PFSK-1 (cell line): ENCODE measurements at regions not wholly inside any gene's neighbourhood (a gene's known extent, or its start where the extent isn't known, plus 50 kb on each side); places are given as distances from the start of the nearest gene placed in this dataset.

Experiments used
- FOXP2 ChIP-seq: optimal IDR thresholded peaks from 2 replicates; pipeline ENCODE3; 2011; ENCODE audit warnings: borderline replicate concordance, control low read depth, inconsistent platforms; ENCODE audit not compliant: insufficient read depth; ENCODE audit errors: extremely low read length, extremely low read depth
- POLR2AphosphoS5 ChIP-seq: IDR thresholded peaks from 2 replicates; pipeline ENCODE4 v1.6.1; 2012; ENCODE audit warnings: low read depth, mild to moderate bottlenecking, control low read depth, low read length, moderate library complexity
- SIN3A ChIP-seq: IDR thresholded peaks from 2 replicates; pipeline ENCODE4 v1.6.1; 2012; ENCODE audit warnings: mild to moderate bottlenecking, low read length, moderate library complexity, borderline replicate concordance; ENCODE audit not compliant: insufficient read depth
- TAF1 ChIP-seq: IDR thresholded peaks from 2 replicates; pipeline ENCODE4 v1.6.1; 2012; ENCODE audit warnings: low read length, control low read depth, borderline replicate concordance; ENCODE audit not compliant: insufficient read depth
- TF ChIP-seq, protein P1 (sequence below), 2 experiments: IDR thresholded peaks; 2 replicates each; pipeline versions ENCODE4 v1.6.1 to v1.8.0; 2011 to 2012; ENCODE audit warnings: low read depth in 2 of 2, low read length in 2 of 2, control low read depth in 1 of 2, inconsistent platforms in 1 of 2, mild to moderate bottlenecking in 1 of 2, moderate library complexity in 1 of 2; ENCODE audit not compliant: insufficient read depth in 1 of 2

DNA sequence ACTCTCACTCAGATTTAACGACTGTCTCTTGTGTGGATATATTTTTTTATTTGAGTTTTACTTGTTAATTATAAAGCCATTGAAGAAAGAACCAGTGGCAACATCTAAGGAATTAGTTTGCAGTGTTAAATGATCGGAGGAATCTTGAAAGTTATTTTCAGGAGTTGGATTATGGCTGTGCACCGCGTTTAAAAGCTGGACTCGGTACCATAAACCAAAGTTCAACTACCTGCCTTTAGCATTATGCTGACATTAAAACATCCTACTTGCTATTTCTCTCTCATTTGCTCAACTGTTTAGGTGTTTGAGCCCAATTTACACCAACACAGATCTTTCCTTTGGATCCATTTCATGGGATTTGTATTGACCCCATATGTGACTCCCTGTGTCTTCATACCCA lies 289.4 kb upstream of the SASH1 start:
- TF ChIP-seq, protein P1, sequence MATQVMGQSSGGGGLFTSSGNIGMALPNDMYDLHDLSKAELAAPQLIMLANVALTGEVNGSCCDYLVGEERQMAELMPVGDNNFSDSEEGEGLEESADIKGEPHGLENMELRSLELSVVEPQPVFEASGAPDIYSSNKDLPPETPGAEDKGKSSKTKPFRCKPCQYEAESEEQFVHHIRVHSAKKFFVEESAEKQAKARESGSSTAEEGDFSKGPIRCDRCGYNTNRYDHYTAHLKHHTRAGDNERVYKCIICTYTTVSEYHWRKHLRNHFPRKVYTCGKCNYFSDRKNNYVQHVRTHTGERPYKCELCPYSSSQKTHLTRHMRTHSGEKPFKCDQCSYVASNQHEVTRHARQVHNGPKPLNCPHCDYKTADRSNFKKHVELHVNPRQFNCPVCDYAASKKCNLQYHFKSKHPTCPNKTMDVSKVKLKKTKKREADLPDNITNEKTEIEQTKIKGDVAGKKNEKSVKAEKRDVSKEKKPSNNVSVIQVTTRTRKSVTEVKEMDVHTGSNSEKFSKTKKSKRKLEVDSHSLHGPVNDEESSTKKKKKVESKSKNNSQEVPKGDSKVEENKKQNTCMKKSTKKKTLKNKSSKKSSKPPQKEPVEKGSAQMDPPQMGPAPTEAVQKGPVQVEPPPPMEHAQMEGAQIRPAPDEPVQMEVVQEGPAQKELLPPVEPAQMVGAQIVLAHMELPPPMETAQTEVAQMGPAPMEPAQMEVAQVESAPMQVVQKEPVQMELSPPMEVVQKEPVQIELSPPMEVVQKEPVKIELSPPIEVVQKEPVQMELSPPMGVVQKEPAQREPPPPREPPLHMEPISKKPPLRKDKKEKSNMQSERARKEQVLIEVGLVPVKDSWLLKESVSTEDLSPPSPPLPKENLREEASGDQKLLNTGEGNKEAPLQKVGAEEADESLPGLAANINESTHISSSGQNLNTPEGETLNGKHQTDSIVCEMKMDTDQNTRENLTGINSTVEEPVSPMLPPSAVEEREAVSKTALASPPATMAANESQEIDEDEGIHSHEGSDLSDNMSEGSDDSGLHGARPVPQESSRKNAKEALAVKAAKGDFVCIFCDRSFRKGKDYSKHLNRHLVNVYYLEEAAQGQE (IDR thresholded peaks at IDR 0.05; ENCODE audit: insufficient read depth in 1 of 2, low read depth in 2 of 2, low read length in 2 of 2), result no peak
- TF ChIP-seq POLR2AphosphoS5 (no peak), SIN3A (no peak), TAF1 (no peak), FOXP2 (no peak)
